Endodermal cell (in vitro differentiated cells): ENCODE measurements at regions not wholly inside any gene's neighbourhood (a gene's known extent, or its start where the extent isn't known, plus 50 kb on each side); places are given as distances from the start of the nearest gene placed in this dataset.

Experiments
- DNase-seq: peaks from one replicate; pipeline ENCODE4 v3.0.0-alpha.2; 2017
- H3K27ac ChIP-seq: 2 replicates; pipeline ENCODE4 v1.5.1; 2013; ENCODE audit warnings: mild to moderate bottlenecking, low read depth, low read length, moderate library complexity
- H3K27me3 ChIP-seq: 2 replicates; pipeline ENCODE4 v1.6.1; 2013; ENCODE audit warnings: mild to moderate bottlenecking, low read length, moderate library complexity; ENCODE audit not compliant: insufficient read depth, control insufficient read depth, poor library complexity, severe bottlenecking
- H3K36me3 ChIP-seq: 2 replicates; pipeline ENCODE4 v1.7.0; 2013; ENCODE audit warnings: mild to moderate bottlenecking, low read length, moderate library complexity; ENCODE audit not compliant: control insufficient read depth, insufficient read depth
- H3K4me1 ChIP-seq: one replicate; pipeline ENCODE4 v1.7.0; 2013; ENCODE audit warnings: low read length; ENCODE audit not compliant: control insufficient read depth, insufficient read depth
- H3K4me3 ChIP-seq: 2 replicates; pipeline ENCODE4 v1.5.1; 2013; ENCODE audit warnings: mild to moderate bottlenecking, low read length, moderate library complexity
- H3K9ac ChIP-seq: 2 replicates; pipeline ENCODE4 v1.6.1; 2013; ENCODE audit warnings: mild to moderate bottlenecking, low read length, moderate library complexity; ENCODE audit not compliant: poor library complexity, severe bottlenecking; ENCODE audit errors: extremely low read depth
- H3K9me3 ChIP-seq: 2 replicates; pipeline ENCODE4 v1.6.1; 2013; ENCODE audit warnings: mild to moderate bottlenecking, low read length, moderate library complexity; ENCODE audit not compliant: control insufficient read depth
- H3K27ac Mint-ChIP-seq: 2 replicates; pipeline ENCODE4 v1.8.0; 2020; ENCODE audit warnings: mixed read lengths
- H3K27me3 Mint-ChIP-seq: 2 replicates; pipeline ENCODE4 v1.8.0; 2021; ENCODE audit warnings: mild to moderate bottlenecking, mixed read lengths; ENCODE audit not compliant: insufficient read depth
- H3K36me3 Mint-ChIP-seq: 2 replicates; pipeline ENCODE4 v1.8.0; 2020; ENCODE audit warnings: low read depth, mixed read lengths
- H3K4me1 Mint-ChIP-seq: 2 replicates; pipeline ENCODE4 v1.8.0; 2020; ENCODE audit warnings: mixed read lengths
- H3K4me3 Mint-ChIP-seq: 2 replicates; pipeline ENCODE4 v1.8.0; 2020; ENCODE audit warnings: mild to moderate bottlenecking, moderate library complexity, mixed read lengths
- H3K9me3 Mint-ChIP-seq: 2 replicates; pipeline ENCODE4 v1.8.0; 2020; ENCODE audit warnings: mild to moderate bottlenecking, mixed read lengths
- CTCF ChIP-seq: fragments of 200-600 bp; sonication (generic); conservative IDR thresholded peaks from 2 replicates; pipeline ENCODE4 v1.5.0; 2021; ENCODE audit warnings: antibody characterized with exemption, mild to moderate bottlenecking
- WGBS, 2 experiments: methylation state at CpG; one replicate each; pipeline versions ENCODE4 v1.1.5 to v1.1.7; 2013; ENCODE audit warnings: missing lambda C conversion rate in 2 of 2, mixed read lengths in 1 of 2; ENCODE audit not compliant: insufficient coverage in 1 of 2, insufficient read length in 1 of 2; 5-methylcytosine and 5-hydroxymethylcytosine counted together

GRCh38 chr7:132009778-132010177 lies 453.4 kb upstream of the PODXL start:
- 93 to 94% methylated on average over 2 to 4 of the region's 4 CpGs for WGBS, 2 experiments
- no peaks in the 10 kb centered on the region for H3K27me3 ChIP-seq
- Mint-ChIP-seq H3K27me3 (peaks cover 2% of the 10 kb centered on the region), H3K36me3 (peaks cover 2% of the 10 kb centered on the region), H3K4me1 (peaks cover under 1% of the 10 kb centered on the region), H3K9me3 (peaks cover 27% of the 10 kb centered on the region), H3K4me3 (no peak overlapping the region), H3K27ac (no peak overlapping the region)
- TF ChIP-seq CTCF = no peak
- peak; percentile 40 for DNase-seq
- peaks cover 21% of the 10 kb centered on the region for H3K9me3 ChIP-seq
- no peak overlapping the region for H3K9ac ChIP-seq
- H3K4me1 ChIP-seq = no peaks in the 10 kb centered on the region
- H3K36me3 ChIP-seq = no peaks in the 10 kb centered on the region
- no peak overlapping the region for H3K4me3 ChIP-seq
- H3K27ac ChIP-seq = no peak overlapping the region

GRCh38 chr7:132004529-132004928 lies 448.1 kb upstream of the PODXL start:
- peaks cover 13% of the 10 kb centered on the region for H3K9me3 ChIP-seq
- 90 to 94% methylated on average over 3 to 5 of the region's 5 CpGs for WGBS, 2 experiments
- H3K36me3 Mint-ChIP-seq = no peaks in the 10 kb centered on the region
- no peaks in the 10 kb centered on the region for H3K36me3 ChIP-seq
- H3K4me1 ChIP-seq = no peaks in the 10 kb centered on the region
- peaks cover 2% of the 10 kb centered on the region for H3K27me3 Mint-ChIP-seq
- no peak overlapping the region for H3K4me3 Mint-ChIP-seq
- H3K9ac ChIP-seq = no peak overlapping the region
- H3K27ac Mint-ChIP-seq = no peak overlapping the region
- TF ChIP-seq CTCF = peak; percentile 60
- peaks cover 8% of the 10 kb centered on the region for H3K27me3 ChIP-seq
- DNase-seq = peak; percentile 78
- H3K27ac ChIP-seq = no peak overlapping the region
- H3K4me1 Mint-ChIP-seq = peaks cover 8% of the 10 kb centered on the region
- peaks cover 8% of the 10 kb centered on the region for H3K9me3 Mint-ChIP-seq
- H3K4me3 ChIP-seq = no peak overlapping the region

- Mint-ChIP-seq H3K9me3 (no peaks in the 10 kb centered on the region), H3K27me3 (no peaks in the 10 kb centered on the region)
- WGBS, 2 experiments = 94 to 100% methylated on average over 1 to 3 of the region's 3 CpGs
Observed at GRCh38 chr7:132002343-132002968, 446.0 kb upstream of the PODXL start.

More at GRCh38 chr7:132002343-132002968, 446.0 kb upstream of the PODXL start:
- no peak overlapping the region for H3K27ac ChIP-seq
- H3K4me1 ChIP-seq = peaks cover 7% of the 10 kb centered on the region
- no peaks in the 10 kb centered on the region for H3K9me3 ChIP-seq
- H3K4me3 Mint-ChIP-seq = no peak overlapping the region
- H3K36me3 ChIP-seq = no peaks in the 10 kb centered on the region
- DNase-seq = peak; percentile 42
- peaks cover 8% of the 10 kb centered on the region for H3K4me1 Mint-ChIP-seq
- no peak overlapping the region for H3K4me3 ChIP-seq
- no peak overlapping the region for H3K27ac Mint-ChIP-seq
- no peaks in the 10 kb centered on the region for H3K36me3 Mint-ChIP-seq
- H3K27me3 ChIP-seq = peaks cover 11% of the 10 kb centered on the region
- no peak overlapping the region for H3K9ac ChIP-seq
- no peak for TF ChIP-seq CTCF
